ENCODE measurements at regions not wholly inside any gene's neighbourhood (a gene's known extent, or its start where the extent isn't known, plus 50 kb on each side); places are given as distances from the start of the nearest gene placed in this dataset.
"Not testable (repeated sequence)": the region's sequence is repeated elsewhere in the genome, so short reads cannot be mapped to it uniquely, and the experiment has no call there.

GRCh38 chr16:29287871-29288535, 118.5 kb downstream of the NPIPB11 start:
- DNase-seq (ENCODE audit: low spot score), result peak; percentile 83
- intact Hi-C loops (cut with DNase I), result not testable (repeated sequence)

- DNase-seq (ENCODE audit: low spot score), result peak; percentile 62
- intact Hi-C loops (cut with DNase I), result not testable (repeated sequence)
These were observed 119.3 kb downstream of the NPIPB11 start for GRCh38 chr16:29287246-29287645.

- intact Hi-C loops (cut with DNase I), result not testable (repeated sequence)
- peak; percentile 48 for DNase-seq (ENCODE audit: low spot score)
These were observed 119.7 kb downstream of the NPIPB11 start for GRCh38 chr16:29286796-29287195.

DNA sequence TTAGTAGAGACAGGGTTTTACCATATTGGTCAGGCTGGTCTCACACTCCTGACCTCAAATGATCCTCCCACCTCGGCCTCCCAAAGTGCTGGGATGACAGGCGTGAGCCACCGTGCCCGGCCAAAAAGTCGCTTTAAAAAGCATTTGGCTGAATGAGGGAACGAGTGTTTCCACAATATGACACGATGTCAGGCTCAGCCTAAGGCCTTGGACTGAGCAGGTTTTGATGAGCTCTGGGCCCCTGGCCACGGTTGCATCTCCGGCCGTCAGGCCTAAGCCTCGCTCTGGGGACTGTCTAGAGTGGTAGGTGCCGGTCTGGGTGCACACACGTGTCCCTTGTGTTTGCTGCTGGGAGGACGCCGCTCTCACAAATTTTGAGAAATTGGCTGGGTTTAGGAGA, 120.3 kb downstream of the NPIPB11 start:
- intact Hi-C loops (cut with DNase I), result not testable (repeated sequence)
- peak; percentile 55 for DNase-seq (ENCODE audit: low spot score)

GRCh38 chr16:29285151-29285885, 121.2 kb downstream of the NPIPB11 start:
- DNase-seq (ENCODE audit: low spot score), result peak; percentile 66
- intact Hi-C loops (cut with DNase I), result not testable (repeated sequence)

DNA sequence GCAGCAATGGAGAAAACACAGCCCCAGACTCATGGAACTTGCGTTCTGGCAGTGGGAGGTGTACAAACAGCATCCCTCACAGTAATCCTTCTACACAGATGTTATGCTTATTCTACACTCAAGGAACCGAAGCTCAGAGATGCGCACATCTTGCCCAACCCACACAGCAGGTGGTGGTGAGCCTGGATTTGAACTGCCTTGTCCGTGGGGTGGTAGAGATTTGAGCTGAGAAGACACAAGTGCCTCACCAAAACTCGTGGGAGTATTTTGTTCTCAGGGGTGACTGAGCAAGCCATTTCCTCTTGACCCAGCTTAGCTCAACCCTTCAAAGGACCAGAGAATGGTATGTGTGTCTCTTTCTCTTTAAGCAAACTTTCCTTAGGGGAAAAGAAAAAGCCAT, 121.8 kb downstream of the NPIPB11 start:
- intact Hi-C loops (cut with DNase I), result not testable (repeated sequence)
- DNase-seq (ENCODE audit: low spot score), result peak; percentile 22

- intact Hi-C loops (cut with DNase I); DNase-seq (ENCODE audit: low spot score): not testable (repeated sequence)
These were observed 122.4 kb downstream of the NPIPB11 start for GRCh38 chr16:29284159-29284558.

DNA sequence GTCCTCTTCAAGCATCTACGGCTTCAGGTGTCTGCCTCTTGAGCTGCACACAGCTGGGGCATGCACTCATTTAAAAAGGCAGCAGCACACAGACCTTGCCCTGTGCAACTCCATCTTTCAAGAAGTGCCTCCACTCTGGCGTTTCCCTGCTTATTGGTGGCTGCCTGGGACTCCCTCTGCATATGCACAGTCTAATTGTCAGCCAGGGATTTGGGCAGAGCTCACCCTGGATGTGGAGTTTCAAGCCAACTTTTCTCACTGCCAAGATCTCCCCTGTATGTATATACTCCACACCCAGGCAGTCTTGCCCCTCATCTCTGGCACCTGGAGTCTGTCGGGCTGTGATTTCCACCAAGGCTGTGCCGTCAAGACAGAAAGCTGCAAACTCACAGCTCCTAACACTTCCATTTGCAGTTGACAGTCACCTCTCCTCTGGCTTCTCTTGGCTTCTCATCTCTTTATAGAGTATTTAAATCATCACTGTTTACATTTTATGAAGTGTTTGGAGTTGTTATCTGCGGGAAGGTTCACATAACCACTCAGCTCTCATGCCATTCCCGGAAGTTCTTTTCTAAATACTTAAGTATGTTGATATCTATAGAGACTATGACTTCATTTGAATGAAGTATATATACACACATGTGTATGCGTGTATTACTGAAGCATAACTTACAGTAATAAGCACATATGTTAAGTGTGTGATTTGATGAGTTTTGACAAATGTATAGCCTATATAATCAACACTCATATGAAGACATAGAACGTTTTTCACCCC, 128.2 kb downstream of the NPIPB11 start:
- intact Hi-C loops (cut with DNase I), result not testable (repeated sequence)
- peak; percentile 15 for DNase-seq (ENCODE audit: low spot score)

GRCh38 chr16:29276446-29276845, 130.1 kb downstream of the NPIPB11 start:
- intact Hi-C loops (cut with DNase I); DNase-seq (ENCODE audit: low spot score): not testable (repeated sequence)

DNA sequence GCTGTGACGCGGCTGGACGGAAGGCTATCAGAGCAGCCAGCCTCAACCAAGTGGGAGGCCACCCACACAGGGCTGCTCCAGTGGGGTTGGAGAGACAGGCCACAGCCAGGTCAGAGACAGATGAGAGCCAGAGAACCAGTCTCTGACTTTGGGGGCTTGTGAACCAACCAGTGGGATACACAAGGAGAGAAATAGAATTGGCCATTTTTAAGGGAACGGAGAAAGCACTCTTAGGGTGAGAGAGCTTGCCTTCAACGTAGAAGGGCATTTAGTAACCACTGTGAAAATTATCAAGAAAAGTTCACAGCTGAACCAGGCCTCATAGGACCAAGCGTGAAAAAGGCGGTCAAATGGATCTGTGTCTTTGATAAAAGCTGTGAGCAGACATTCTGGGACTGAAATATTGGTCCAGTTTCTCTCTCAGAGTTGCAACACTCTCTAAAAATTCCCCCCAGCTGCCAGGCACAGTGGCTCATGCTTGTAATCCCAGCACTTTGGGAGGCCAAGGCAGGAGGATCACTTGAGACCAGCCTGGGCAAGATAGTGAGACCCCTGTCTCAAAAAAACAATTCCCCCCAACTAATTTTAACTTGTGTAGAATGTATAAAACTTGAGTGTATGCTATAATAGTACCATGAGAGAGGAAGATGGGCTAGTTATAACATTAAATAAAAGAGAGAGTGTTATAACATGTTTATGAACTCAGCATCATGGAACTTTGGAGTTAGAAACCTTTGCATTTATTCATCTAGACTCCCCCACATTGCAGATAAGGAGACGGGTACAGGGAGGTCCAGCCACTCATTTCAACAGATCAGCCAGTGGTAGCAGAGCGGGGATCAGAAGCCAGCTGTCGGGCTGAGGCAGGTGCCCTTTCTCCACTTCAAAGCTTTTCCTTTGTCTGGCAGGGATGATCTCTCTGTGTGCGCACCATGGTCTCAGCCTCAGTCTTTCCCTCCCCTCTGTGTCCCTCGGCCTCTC, 132.2 kb downstream of the NPIPB11 start:
- DNase-seq (ENCODE audit: low spot score), result peak; percentile 34
- intact Hi-C loops (cut with DNase I), result not testable (repeated sequence)

DNA sequence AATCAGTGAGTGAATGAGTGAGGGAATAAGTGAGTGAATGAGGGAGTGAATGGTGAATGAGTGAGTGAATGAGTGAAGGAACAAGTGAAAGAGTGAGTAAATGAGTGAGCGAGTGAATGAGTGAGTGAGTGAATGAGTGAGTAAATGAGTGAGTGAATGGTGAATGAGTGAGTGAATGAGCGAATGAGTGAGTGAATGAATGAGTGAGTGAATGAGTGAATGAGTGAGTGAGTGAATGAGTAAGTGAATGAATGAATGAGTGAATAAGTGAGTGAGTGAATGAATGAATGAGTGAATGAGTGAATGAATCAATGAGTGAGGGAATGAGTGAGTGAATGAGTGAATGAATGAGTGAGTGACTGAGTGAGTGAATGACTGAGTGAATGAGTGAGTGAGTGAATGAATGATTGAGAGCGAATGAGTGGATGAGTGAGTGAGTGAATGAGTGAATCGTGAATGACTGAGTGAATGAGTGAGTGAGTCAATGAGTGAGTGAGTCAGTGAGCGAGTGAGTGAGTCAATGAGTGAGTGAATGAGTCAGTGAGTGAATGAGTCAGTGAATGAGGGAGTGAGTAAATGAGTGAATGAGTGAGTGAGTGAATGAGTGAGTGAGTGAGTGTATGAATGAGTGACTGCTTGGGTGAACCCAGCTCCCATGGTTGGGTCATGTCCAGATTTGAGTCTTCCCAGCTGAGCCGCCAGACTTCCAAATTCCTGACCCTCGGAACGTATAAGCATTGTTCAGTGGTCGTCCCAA, 133.0 kb downstream of the NPIPB11 start:
- intact Hi-C loops (cut with DNase I), result not testable (repeated sequence)
- peak; percentile 46 for DNase-seq (ENCODE audit: low spot score)

GRCh38 chr16:29271721-29272675, 134.5 kb downstream of the NPIPB11 start:
- DNase-seq (ENCODE audit: low spot score), result peak; percentile 92
- intact Hi-C loops (cut with DNase I), result not testable (repeated sequence)

- DNase-seq (ENCODE audit: low spot score); intact Hi-C loops (cut with DNase I): not testable (repeated sequence)
These were observed 135.6 kb downstream of the NPIPB11 start for GRCh38 chr16:29270923-29271322.

DNA sequence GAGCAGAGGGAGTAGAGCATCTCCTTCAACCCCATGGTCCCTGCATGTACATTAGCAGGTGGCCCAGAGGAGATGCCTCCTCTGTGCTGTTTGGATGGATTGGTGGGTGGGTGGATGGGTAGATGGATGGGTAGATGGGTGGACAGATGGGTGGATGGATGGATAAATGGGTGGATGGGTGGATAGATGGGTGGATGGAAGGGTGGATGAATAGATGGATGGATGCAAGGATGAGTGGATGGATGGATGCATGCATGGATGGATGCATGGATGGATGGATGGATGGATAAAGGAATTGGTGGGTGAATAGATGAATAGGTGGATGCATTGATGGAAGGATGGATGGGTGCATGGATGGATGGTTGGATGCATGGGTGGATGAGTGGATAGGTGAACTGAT, 136.5 kb downstream of the NPIPB11 start:
- intact Hi-C loops (cut with DNase I); DNase-seq (ENCODE audit: low spot score): not testable (repeated sequence)

DNA sequence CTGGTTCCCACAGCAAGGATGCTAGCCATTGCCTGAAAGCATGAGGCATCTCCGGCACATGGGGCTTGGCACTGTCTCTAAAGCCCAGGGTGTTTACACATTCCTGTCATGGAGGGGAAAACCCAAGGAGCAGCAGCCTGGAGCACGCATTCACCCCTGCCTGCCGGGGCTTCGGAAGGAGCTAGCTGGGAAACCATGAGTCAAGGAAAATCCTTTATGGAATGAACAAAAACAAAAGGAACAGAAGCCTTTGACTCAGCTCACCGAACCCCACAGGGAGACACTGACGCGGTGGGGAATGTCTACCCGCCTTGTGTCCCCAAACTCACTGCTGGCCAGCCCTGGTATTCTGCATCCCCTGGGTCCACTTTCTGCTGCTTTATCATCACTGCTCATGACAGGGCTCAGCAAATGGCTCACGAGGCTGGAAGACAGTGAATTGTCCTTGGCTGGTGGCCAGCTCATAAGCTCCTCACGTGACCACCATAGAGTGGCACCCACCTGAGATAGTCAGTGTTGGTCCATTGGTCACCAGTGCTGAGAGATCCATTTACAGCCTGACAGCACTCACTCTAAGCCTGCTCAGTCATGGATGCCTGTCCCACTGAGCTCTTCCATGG, 137.2 kb downstream of the NPIPB11 start:
- DNase-seq (ENCODE audit: low spot score); intact Hi-C loops (cut with DNase I): not testable (repeated sequence)

GRCh38 chr16:29268785-29269191, 137.7 kb downstream of the NPIPB11 start:
- DNase-seq (ENCODE audit: low spot score); intact Hi-C loops (cut with DNase I): not testable (repeated sequence)

DNA sequence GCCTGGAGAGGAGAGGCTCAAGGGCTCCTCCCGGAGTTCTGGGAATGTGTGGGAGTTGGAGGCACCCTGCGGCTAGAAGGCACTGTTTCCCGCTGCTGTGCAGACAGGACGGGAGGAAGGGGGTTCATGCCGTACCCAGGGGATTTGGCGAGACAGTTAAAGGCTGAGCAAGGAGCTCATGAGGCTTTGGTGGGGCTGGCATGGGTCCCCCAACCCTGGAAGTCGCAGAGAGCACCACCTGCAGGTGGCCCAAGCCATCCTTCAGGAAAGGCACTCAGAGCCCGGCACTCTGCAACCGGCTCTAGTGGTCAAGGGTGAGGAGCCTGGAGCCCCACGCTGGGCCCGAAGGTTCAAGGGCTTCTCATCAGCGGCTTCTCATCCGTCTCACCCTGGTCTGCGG, 138.2 kb downstream of the NPIPB11 start:
- DNase-seq (ENCODE audit: low spot score); intact Hi-C loops (cut with DNase I): not testable (repeated sequence)

Measured in posterior vena cava (tissue), 2 donors.